DMS 273 (cell line): ENCODE measurements at regions not wholly inside any gene's neighbourhood (a gene's known extent, or its start where the extent isn't known, plus 50 kb on each side); places are given as distances from the start of the nearest gene placed in this dataset.

ENCODE experiments used
- DNase-seq: peaks from one replicate; lab custom pipeline; 2025; ENCODE audit not compliant: unreplicated experiment; lab: John Stamatoyannopoulos, UW

DNA sequence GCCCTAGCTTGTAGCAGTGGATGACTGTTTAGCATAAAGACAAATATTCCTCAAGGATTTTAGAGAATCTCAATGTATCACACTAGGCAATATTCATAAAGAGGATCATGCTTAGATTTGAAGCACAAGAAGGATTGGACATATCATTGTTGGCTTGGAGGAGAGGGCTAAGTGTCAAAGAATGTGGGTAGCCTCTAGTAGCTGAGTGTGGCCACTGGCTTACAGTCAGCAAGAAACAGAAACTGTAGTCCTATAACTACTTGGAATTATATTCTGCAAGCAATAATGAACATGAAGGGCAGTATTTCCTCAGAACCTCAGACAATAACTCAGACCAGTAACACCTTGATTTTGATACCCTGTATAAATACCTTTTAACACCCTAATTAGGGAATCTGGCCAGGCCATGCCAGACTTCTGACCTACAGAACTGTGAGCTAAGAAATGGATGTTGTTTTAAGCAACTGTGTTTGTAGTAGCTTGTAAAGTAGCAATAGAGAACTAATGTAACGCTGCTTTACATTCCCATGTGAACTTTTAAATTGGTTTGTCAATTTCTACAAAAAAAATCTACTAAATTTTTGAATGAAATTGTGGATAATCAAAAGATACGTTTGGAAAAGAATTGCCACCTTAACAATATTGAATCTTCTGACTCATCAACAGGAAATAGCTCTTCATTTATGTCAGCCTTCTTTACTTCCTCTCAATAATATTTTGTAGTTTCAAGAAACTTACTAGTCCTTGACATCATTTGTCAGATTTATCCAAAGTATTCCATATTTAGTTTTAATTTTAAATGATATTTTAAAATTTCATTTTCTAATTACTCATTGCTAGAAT is 65.2 kb upstream of the RSPO3 start:
- DNase-seq, result no peak

DNA sequence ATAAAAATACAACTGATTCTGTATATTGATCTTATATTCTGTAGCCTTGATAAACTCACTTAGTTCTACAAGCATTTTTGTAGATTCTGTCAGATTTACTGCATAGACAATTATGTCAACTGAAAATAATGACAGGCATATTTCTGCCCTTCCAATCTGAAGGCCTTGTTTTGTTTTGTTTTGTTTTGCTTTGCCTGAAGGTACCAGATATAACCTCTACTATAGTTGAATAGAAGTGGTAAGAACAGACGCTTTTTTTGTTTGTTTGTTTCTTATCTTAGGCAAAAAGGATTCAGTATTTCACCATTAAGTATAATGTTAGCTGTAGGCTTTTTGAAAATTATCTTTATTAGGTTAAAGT is 64.6 kb upstream of the RSPO3 start:
- DNase-seq, result no peak

DNA sequence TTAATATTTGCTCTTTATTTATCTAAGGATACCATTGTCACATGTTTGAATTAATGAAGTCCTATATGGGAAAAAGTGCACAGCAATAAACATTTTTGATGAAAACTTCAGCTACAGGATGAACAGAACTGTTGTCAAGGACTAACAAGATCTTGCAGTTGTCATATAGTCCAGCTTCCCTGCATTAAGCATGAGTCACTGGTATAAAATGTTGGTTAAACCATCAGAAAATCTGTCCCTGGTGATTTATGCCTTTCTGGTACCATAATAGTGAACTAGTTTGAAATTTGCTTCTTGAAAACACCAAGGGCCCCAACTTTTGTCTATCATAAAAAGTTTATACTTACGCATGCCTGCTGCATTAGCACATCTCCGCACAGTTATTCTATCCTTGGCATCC is 60.4 kb upstream of the RSPO3 start:
- DNase-seq, result no peak

DNA sequence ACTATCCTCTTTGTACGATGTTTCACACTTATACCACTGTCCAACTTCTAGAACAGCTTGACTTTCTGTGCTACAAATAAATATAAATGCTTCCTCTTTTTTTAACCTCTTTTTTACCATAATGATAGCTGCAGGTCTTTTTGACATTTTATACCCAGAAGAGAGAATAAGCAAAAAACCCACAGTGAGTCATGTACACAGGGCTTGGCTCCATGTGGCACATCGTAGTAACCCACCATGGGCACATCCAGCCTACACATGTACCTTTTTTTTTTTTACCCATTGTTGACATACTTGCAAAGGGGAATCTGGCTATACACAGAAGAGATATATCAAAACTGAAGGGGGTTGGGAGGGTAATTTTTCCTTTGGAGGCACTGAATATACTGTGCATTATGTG is 59.5 kb upstream of the RSPO3 start:
- DNase-seq, result no peak
